ENCODE measurements at regions not wholly inside any gene's neighbourhood (a gene's known extent, or its start where the extent isn't known, plus 50 kb on each side); places are given as distances from the start of the nearest gene placed in this dataset.
A peak's percentile ranks its signal among the peaks of the same experiment; 100 is the strongest.

DNA sequence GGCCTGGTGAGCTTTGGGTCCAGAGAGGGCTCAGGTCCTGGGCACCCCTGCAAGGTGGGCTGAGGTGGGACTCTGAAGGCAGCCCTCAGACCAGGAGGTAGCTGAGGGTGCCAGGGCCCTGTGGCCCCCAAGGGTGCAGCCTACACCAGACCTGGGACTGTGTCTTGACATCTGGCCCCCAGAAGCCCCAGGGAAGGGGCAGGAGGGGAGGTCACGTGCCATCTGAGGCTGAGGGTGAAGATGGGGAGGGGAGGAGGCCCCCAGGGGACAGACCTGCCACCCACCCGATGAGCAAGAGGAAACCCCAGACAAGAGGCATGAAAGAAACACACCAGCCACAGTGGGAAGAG, 520.2 kb downstream of the BRD1 start:
- no peak overlapping the region for H3K4me3 ChIP-seq (ENCODE audit: low read depth, low read length)
- in situ Hi-C loops (cut with HindIII; ENCODE audit: low sequenced_read_pairs) = no loop called here
- TF ChIP-seq, protein P1, sequence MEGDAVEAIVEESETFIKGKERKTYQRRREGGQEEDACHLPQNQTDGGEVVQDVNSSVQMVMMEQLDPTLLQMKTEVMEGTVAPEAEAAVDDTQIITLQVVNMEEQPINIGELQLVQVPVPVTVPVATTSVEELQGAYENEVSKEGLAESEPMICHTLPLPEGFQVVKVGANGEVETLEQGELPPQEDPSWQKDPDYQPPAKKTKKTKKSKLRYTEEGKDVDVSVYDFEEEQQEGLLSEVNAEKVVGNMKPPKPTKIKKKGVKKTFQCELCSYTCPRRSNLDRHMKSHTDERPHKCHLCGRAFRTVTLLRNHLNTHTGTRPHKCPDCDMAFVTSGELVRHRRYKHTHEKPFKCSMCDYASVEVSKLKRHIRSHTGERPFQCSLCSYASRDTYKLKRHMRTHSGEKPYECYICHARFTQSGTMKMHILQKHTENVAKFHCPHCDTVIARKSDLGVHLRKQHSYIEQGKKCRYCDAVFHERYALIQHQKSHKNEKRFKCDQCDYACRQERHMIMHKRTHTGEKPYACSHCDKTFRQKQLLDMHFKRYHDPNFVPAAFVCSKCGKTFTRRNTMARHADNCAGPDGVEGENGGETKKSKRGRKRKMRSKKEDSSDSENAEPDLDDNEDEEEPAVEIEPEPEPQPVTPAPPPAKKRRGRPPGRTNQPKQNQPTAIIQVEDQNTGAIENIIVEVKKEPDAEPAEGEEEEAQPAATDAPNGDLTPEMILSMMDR (IDR thresholded peaks at IDR 0.05; ENCODE audit: low read depth, low read length, missing control alignments) = no peak
- no peak for DNase-seq (ENCODE audit: low read depth)

DNA sequence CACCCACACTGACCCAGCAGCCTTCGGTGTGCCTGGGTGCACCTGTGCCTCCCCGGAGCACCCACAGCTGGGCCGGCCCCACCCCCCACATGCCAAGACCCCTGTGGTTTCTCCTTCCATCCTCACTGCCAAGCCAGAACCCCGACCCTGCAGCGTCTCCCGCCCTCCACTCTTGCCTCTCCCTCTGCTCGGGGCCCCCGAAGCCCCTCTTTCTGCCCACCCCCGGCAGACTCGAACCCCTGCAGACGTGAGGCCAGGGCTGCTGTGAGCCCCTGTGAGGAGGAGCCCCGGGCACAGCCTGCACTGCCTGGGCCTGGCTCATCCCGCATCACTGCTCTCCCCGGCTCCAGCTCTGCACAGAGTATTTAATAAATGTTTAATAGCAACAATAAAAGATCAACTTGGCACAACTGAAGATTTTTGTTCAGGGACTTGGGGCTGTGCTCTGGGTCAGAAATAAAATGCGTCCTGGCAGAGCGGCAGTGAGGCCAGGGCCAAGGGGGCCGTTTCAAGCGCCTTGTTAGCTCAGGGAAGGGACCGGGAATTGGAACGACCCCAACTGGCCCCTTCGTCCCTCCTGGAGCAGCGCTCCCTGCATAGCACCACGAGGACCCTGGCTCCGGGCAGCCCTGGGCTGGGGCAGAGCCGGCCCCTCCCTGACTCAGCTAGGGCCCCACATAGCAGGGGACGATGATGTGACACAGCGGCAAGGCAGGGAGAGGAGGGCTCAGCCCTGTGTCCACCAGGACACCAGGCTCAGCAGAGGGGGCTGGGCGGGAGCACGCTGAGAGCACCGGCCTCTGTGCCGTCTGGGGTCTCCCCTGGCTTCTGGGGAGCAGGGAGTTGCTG, 520.8 kb downstream of the BRD1 start:
- H3K4me3 ChIP-seq (ENCODE audit: low read depth, low read length) = no peak overlapping the region
- DNase-seq (ENCODE audit: low read depth) = no peak
- in situ Hi-C loops (cut with HindIII; ENCODE audit: low sequenced_read_pairs) = no loop called here
- TF ChIP-seq, protein P1 (IDR thresholded peaks at IDR 0.05; ENCODE audit: low read depth, low read length, missing control alignments) = no peak

DNA sequence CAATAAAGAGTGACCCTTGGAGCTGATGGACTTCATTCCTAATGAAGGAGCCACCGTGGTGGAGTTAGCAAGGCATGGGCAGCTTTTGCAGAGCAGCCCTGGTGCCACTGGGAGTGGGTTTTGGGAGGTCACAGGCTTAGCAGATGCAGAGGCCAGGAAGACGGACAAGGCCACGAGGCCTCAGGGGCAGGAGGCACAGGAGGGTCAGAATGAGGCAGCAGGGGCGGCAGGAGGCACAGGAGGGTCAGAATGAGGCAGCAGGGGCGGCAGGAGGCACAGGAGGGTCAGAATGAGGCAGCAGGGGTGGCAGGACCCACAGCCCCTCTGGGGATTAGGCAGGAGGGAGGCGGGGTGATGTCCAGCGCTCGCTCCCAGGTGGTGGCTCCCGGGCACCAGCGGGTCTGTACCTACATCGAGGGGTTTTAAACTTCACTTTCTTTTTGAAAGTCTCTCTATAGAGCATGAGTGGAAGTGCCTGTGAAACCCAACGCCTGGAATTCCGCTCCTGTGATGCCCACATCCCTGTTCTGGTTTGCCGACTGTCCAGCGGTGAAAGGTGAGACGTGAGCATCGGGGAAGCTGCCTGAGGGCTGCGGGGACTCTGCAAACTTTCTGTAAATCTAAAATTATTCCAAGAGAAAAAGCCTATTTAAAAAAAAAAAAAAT, 521.6 kb downstream of the BRD1 start:
- no peak for DNase-seq (ENCODE audit: low read depth)
- in situ Hi-C loops (cut with HindIII; ENCODE audit: low sequenced_read_pairs) = no loop called here
- H3K4me3 ChIP-seq (ENCODE audit: low read depth, low read length) = no peak overlapping the region
- TF ChIP-seq, protein P1 (IDR thresholded peaks at IDR 0.05; ENCODE audit: low read depth, low read length, missing control alignments) = no peak

DNA sequence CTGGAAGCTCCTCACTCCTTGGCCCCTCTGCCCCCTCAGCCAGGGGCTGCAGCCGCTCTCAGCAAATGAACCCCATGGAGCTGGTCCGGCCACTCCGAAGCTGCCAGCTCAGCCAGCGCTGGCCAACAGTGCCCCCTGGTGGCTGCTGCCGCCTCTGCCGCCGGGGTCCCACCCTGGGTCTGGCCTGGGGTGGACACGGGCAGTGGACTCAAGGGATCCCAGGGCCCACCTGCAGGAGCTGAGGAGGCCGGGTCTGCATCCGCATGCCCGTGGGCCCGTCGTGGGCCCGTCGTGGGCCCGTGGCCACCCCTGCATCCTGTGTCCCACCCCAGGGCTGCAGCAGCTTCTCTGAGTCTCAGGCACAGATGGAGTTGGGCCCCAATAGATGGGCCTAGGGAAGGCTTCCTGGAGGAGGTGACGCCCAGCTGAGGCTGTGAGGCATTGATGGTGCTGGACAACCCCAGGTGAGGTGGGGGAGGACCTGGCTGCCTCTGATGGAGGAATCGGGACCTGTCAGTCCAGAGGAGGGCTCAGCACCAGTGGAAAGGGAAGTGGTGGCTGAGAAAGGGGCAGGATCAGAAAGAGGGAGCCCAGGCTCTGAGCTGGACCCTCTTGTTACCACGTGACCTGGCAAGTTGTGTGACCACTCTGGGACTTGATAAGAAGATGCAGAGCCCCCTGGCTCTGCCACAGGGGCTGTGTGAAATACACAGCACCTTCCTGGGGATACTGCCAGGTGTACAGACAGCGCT, 522.3 kb downstream of the BRD1 start:
- DNase-seq (ENCODE audit: low read depth) = no peak
- in situ Hi-C loops (cut with HindIII; ENCODE audit: low sequenced_read_pairs) = no loop called here
- TF ChIP-seq, protein P1 (IDR thresholded peaks at IDR 0.05; ENCODE audit: low read depth, low read length, missing control alignments) = peak; percentile 69
- no peak overlapping the region for H3K4me3 ChIP-seq (ENCODE audit: low read depth, low read length)

DNA sequence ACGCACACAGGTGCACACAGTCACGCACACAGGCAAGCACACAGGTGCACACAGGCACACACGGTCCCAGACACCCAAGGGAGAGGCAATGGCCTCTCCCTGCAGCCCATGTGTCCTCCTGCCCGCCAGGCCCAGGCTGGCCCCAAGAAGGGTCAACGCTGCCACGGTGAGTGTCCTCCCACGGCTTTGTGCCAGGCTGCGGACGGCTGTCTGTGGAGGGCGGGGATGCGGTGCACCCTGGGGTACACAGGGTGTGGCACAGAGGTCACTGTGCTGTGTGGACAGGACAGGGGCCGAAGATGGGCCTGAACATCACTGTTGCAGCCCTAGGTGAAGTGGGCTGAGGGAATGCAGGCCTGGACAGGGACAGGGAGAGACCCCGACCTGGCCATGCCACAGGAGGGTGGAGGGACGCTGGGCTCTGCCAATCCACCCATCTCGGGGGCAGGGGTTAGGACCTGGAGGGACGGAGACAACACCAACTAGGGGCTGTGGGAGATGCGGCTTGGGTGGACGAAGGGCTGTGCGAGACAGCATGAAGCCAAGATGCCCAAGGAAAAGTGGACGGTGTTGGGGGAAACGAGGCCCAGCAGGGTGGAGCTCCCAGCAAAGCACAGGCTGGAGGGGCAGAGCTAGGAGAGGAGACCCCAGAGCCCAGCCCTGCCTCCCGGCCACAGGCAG, 523.8 kb downstream of the BRD1 start:
- H3K4me3 ChIP-seq (ENCODE audit: low read depth, low read length) = no peak overlapping the region
- in situ Hi-C loops (cut with HindIII; ENCODE audit: low sequenced_read_pairs) = no loop called here
- TF ChIP-seq, protein P1 (IDR thresholded peaks at IDR 0.05; ENCODE audit: low read depth, low read length, missing control alignments) = no peak
- no peak for DNase-seq (ENCODE audit: low read depth)
